WERI-Rb-1 (cell line): ENCODE measurements at regions not wholly inside any gene's neighbourhood (a gene's known extent, or its start where the extent isn't known, plus 50 kb on each side); places are given as distances from the start of the nearest gene placed in this dataset.
A peak's percentile ranks its signal among the peaks of the same experiment; 100 is the strongest.

Source experiments
- DNase-seq: peaks from one replicate; pipeline ENCODE4 v3.0.0-alpha.2; 2020
- H3K27ac ChIP-seq: fragments of 250-450 bp; sonication (Bioruptor Pico); 2 replicates; pipeline ENCODE4 v1.5.1; 2020; ENCODE audit warnings: mild to moderate bottlenecking, moderate library complexity
- H3K27me3 ChIP-seq: fragments of 250-450 bp; sonication (Bioruptor Pico); 2 replicates; pipeline ENCODE4 v1.5.1; 2021; ENCODE audit warnings: mild to moderate bottlenecking, low read depth, moderate library complexity; ENCODE audit not compliant: insufficient read depth, severe bottlenecking
- H3K36me3 ChIP-seq: fragments of 250-450 bp; sonication (Bioruptor Pico); 2 replicates; pipeline ENCODE4 v1.5.1; 2020; ENCODE audit warnings: mild to moderate bottlenecking, moderate library complexity
- H3K4me3 ChIP-seq: 2 replicates; pipeline ENCODE4 v1.5.1; 2011; ENCODE audit warnings: low read depth, mild to moderate bottlenecking, control low read depth, low read length
- H3K9me3 ChIP-seq: fragments of 250-450 bp; sonication (Bioruptor Pico); 2 replicates; pipeline ENCODE4 v1.5.1; 2021; ENCODE audit warnings: mild to moderate bottlenecking, moderate library complexity; ENCODE audit not compliant: severe bottlenecking
- TF ChIP-seq, protein P1 (sequence below): IDR thresholded peaks from 2 replicates; pipeline ENCODE4 v1.5.1; 2011; ENCODE audit warnings: low read depth, mild to moderate bottlenecking, control low read depth, inconsistent platforms, low read length

DNA sequence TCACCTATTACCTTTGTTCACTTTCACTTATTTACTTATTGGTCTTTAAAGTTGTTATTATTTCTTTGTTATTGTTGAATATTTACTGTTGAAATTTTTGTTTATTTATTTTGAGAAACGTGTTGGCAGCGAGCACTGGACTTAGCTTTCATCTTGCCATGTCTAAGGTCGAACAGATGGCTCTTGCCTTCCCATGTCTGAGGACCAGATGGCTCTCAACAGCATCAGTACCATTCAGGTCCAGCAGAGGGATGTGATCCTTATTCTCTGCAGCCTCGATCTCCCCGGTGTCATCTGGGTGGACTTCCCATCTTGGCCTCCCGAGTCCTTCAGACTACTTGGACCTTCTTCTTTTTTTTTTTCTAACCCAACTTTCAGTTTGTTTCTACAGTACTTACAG lies 1437.6 kb downstream of the UQCRFS1 start:
- peaks cover 84% of the 10 kb centered on the region for H3K36me3 ChIP-seq
- no peak overlapping the region; the same call in 1 of the 2 replicates for H3K27ac ChIP-seq
- H3K4me3 ChIP-seq = no peak overlapping the region
- H3K9me3 ChIP-seq = peaks cover 33% of the 10 kb centered on the region
- TF ChIP-seq, protein P1, sequence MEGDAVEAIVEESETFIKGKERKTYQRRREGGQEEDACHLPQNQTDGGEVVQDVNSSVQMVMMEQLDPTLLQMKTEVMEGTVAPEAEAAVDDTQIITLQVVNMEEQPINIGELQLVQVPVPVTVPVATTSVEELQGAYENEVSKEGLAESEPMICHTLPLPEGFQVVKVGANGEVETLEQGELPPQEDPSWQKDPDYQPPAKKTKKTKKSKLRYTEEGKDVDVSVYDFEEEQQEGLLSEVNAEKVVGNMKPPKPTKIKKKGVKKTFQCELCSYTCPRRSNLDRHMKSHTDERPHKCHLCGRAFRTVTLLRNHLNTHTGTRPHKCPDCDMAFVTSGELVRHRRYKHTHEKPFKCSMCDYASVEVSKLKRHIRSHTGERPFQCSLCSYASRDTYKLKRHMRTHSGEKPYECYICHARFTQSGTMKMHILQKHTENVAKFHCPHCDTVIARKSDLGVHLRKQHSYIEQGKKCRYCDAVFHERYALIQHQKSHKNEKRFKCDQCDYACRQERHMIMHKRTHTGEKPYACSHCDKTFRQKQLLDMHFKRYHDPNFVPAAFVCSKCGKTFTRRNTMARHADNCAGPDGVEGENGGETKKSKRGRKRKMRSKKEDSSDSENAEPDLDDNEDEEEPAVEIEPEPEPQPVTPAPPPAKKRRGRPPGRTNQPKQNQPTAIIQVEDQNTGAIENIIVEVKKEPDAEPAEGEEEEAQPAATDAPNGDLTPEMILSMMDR = peak; percentile 50
- peak; percentile 59 for DNase-seq
- H3K27me3 ChIP-seq = no peaks in the 10 kb centered on the region

DNA sequence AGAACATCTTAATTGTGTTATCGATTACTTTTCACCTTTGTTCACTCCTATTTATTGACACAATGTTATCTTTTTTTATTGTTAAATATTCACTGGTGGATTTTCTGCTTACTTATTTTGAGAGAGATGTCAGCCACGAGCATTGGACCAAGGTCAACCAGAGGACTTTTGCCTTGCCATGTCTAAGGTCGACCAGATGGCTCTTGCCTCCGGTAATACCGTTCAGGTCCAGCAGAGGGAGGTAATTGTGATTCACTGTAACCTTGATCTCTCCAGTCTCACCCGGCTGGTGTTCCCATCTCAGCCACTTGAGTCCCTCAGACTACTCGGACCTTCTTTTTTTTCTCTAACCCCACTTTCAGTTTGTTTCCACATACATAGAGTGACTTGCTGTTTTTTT lies 1438.1 kb downstream of the UQCRFS1 start:
- TF ChIP-seq, protein P1 = peak; percentile 54
- Histone ChIP-seq H3K4me3 (no peak overlapping the region), H3K27me3 (no peaks in the 10 kb centered on the region), H3K27ac (no peak overlapping the region; the same call in none of the 2 replicates), H3K9me3 (peaks cover 36% of the 10 kb centered on the region), H3K36me3 (peaks cover 83% of the 10 kb centered on the region)
- DNase-seq = peak; percentile 44

DNA sequence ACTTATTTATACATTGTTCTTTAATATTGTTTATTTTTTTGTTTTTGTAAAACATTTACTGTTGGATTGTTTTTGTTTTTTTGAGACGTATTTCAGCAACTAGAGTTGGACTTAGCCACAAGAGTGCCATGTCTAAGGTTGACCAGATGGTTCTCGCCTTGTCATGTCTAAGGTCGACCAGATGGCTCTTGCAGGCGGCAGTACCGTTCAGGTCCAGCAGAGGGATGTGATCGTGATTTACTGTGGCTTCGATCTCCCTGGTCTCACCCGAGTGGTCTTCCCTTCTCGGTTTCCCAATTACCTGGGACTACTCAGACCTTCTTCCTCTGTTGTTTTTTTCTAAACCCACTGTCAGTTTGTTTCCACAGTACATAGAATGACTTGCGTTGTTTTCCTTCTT lies 1438.6 kb downstream of the UQCRFS1 start:
- Histone ChIP-seq H3K4me3 (no peak overlapping the region), H3K27me3 (no peaks in the 10 kb centered on the region), H3K36me3 (peaks cover 78% of the 10 kb centered on the region), H3K9me3 (peaks cover 35% of the 10 kb centered on the region), H3K27ac (no peak overlapping the region; the same call in 1 of the 2 replicates)
- DNase-seq = peak; percentile 43
- TF ChIP-seq, protein P1 = peak; percentile 44; the same call in 1 of the 2 replicates

DNA sequence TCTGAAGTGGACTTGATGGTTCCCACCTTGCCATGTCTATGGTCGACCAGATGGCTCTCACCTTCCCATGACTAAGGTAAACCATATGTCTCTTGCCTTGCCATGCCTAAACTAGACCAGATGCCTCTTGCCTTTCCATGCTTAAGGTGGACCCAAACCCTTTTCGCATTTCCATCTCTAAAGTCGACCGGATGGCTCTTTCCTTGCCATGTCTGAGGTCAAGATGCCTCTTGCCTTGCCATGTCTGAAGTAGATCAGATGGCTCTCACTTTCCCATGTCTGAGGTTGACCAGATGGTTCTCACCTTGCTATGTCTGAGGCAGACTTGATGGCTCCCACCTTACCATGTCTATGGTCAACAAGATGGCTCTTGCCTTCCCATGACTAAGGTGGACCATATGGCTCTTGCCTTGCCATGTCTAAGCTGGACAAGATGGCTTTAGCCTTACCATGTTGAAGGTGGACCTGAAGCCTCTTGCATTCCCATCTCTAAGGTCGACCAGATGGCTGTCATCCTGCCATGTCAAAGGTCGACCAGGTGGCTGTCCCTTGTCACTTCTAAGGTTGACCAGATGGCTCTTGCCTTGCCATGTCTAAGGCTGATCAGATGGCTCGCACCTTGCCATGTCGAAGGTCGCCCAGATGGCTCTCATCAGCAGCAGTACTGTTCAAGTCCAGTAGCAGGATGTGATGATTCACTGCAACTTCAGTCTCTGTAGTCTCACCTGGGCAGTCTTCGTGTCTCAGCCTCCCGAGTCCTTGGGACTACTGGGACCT lies 1439.4 kb downstream of the UQCRFS1 start:
- H3K4me3 ChIP-seq = no peak overlapping the region
- H3K9me3 ChIP-seq = peaks cover 32% of the 10 kb centered on the region
- peaks cover 70% of the 10 kb centered on the region for H3K36me3 ChIP-seq
- no peak for DNase-seq
- TF ChIP-seq, protein P1 = no peak
- no peak overlapping the region for H3K27ac ChIP-seq
- H3K27me3 ChIP-seq = no peaks in the 10 kb centered on the region

DNA sequence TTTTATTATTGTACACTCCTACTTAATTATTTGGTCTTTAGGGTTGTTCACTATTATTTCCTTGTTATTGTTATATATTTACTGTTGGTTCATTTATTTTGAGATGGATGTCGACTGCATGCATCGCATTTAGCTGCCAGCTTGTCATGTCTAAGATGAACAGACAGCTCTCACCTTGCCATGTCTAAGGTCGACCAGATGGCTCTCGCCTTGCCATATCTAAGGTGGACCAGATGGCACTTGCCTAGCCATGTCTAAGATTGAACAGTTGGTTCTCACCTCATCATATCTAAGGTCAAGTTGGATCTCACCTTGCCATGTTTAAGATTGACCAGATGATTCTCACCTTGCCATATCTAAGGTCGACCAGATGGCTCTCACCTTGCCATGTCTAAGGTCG lies 1440.9 kb downstream of the UQCRFS1 start:
- Histone ChIP-seq H3K4me3 (no peak overlapping the region), H3K27me3 (no peaks in the 10 kb centered on the region), H3K36me3 (peaks cover 57% of the 10 kb centered on the region)

More for the DNA sequence above, 1440.9 kb downstream of the UQCRFS1 start:
- peaks cover 28% of the 10 kb centered on the region for H3K9me3 ChIP-seq
- TF ChIP-seq, protein P1 = no peak
- DNase-seq = no peak
- H3K27ac ChIP-seq = no peak overlapping the region
